AG09309 (cell line): ENCODE measurements at regions not wholly inside any gene's neighbourhood (a gene's known extent, or its start where the extent isn't known, plus 50 kb on each side); places are given as distances from the start of the nearest gene placed in this dataset.

Experiments
- DNase-seq: peaks from one replicate; pipeline ENCODE4 v3.0.0-alpha.2; 2010; ENCODE audit warnings: low read depth
- H3K4me3 ChIP-seq: 2 replicates; pipeline ENCODE4 v1.5.1; 2011; ENCODE audit warnings: mild to moderate bottlenecking, low read depth, low read length, moderate library complexity; ENCODE audit not compliant: control insufficient read depth
- TF ChIP-seq, protein P1 (sequence below): IDR thresholded peaks from 2 replicates; pipeline ENCODE4 v1.5.1; 2011; ENCODE audit warnings: mild to moderate bottlenecking, low read depth, low read length, inconsistent platforms; ENCODE audit not compliant: insufficient read depth, control insufficient read depth; ENCODE audit errors: missing control alignments

- no peak overlapping the region for H3K4me3 ChIP-seq
- DNase-seq: no peak
- TF ChIP-seq, protein P1, sequence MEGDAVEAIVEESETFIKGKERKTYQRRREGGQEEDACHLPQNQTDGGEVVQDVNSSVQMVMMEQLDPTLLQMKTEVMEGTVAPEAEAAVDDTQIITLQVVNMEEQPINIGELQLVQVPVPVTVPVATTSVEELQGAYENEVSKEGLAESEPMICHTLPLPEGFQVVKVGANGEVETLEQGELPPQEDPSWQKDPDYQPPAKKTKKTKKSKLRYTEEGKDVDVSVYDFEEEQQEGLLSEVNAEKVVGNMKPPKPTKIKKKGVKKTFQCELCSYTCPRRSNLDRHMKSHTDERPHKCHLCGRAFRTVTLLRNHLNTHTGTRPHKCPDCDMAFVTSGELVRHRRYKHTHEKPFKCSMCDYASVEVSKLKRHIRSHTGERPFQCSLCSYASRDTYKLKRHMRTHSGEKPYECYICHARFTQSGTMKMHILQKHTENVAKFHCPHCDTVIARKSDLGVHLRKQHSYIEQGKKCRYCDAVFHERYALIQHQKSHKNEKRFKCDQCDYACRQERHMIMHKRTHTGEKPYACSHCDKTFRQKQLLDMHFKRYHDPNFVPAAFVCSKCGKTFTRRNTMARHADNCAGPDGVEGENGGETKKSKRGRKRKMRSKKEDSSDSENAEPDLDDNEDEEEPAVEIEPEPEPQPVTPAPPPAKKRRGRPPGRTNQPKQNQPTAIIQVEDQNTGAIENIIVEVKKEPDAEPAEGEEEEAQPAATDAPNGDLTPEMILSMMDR: no peak
Observed at GRCh38 chr12:71230542-71230941, 72.7 kb upstream of the TSPAN8 start.

DNA sequence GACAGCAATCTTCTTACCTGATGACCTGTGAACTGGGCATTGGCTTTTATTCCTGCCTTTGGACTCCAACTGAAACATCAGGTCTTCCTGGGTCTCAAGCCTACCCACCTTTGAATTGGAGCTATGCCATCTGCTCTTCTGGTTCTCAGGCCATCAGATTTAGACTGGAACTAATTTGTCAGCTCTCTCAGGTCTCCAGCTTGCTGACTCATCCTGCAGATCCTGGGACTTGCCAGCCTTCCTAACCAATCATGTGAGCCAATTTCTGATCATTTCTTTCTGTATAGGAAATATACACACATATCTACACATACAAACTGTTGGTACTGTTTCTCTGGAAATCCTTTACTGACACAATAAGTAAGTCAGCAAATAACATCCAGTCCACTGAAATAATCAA is 65.3 kb upstream of the TSPAN8 start:
- no peak overlapping the region for H3K4me3 ChIP-seq
- no peak for DNase-seq
- TF ChIP-seq, protein P1: no peak

- no peak for DNase-seq
- TF ChIP-seq, protein P1: no peak
- H3K4me3 ChIP-seq: no peak overlapping the region
Observed at GRCh38 chr12:71222436-71222835, 64.6 kb upstream of the TSPAN8 start.

GRCh38 chr12:71220260-71220659 is 62.5 kb upstream of the TSPAN8 start:
- TF ChIP-seq, protein P1: no peak
- DNase-seq: no peak
- H3K4me3 ChIP-seq: no peak overlapping the region

- no peak overlapping the region for H3K4me3 ChIP-seq
- TF ChIP-seq, protein P1: no peak
- DNase-seq: no peak
Observed at GRCh38 chr12:71219224-71219623, 61.4 kb upstream of the TSPAN8 start.

- TF ChIP-seq, protein P1: no peak
- no peak overlapping the region for H3K4me3 ChIP-seq
- DNase-seq: no peak
Observed at GRCh38 chr12:71218616-71219015, 60.8 kb upstream of the TSPAN8 start.
